ENCODE measurements at regions not wholly inside any gene's neighbourhood (a gene's known extent, or its start where the extent isn't known, plus 50 kb on each side); places are given as distances from the start of the nearest gene placed in this dataset.

GRCh38 chr18:6605115-6605869, 124.2 kb upstream of the ARHGAP28 start:
- CTCF ChIA-PET, result no interaction called here
- DNase-seq, result no peak
- H3K36me3 Mint-ChIP-seq (ENCODE audit: low read depth), result no peaks in the 10 kb centered on the region
- H3K9me3 Mint-ChIP-seq, result peaks cover 2% of the 10 kb centered on the region
- no peaks in the 10 kb centered on the region for H3K4me1 Mint-ChIP-seq (ENCODE audit: low read depth)
- H3K27ac Mint-ChIP-seq, result no peak overlapping the region
- H3K27me3 Mint-ChIP-seq (ENCODE audit: low read depth), result no peaks in the 10 kb centered on the region
- intact Hi-C loops (cut with micrococcal nuclease), result no loop called here
- H3K4me3 Mint-ChIP-seq, result no peak overlapping the region

- no peaks in the 10 kb centered on the region for H3K27me3 Mint-ChIP-seq (ENCODE audit: low read depth)
- no peaks in the 10 kb centered on the region for H3K36me3 Mint-ChIP-seq (ENCODE audit: low read depth)
- intact Hi-C loops (cut with micrococcal nuclease), result no loop called here
- H3K27ac Mint-ChIP-seq, result no peak overlapping the region
- DNase-seq, result no peak
- H3K4me3 Mint-ChIP-seq, result no peak overlapping the region
- CTCF ChIA-PET, result no interaction called here
- H3K4me1 Mint-ChIP-seq (ENCODE audit: low read depth), result no peaks in the 10 kb centered on the region
- peaks cover 2% of the 10 kb centered on the region for H3K9me3 Mint-ChIP-seq
These were observed 123.0 kb upstream of the ARHGAP28 start for GRCh38 chr18:6606411-6607085.

GRCh38 chr18:6607343-6607742, 122.2 kb upstream of the ARHGAP28 start:
- no peak for DNase-seq
- CTCF ChIA-PET, result no interaction called here
- no peaks in the 10 kb centered on the region for H3K4me1 Mint-ChIP-seq (ENCODE audit: low read depth)

GRCh38 chr18:6609666-6610264, 119.8 kb upstream of the ARHGAP28 start:
- no peak for DNase-seq
- peaks cover 6% of the 10 kb centered on the region for H3K9me3 Mint-ChIP-seq
- CTCF ChIA-PET, result interaction anchor here (0.5 kb wide), 1 partner anchor 57 kb away, joined by 3 read pairs; no protein-coding TSS in a partner anchor
- no peaks in the 10 kb centered on the region for H3K27me3 Mint-ChIP-seq (ENCODE audit: low read depth)
- H3K36me3 Mint-ChIP-seq (ENCODE audit: low read depth), result no peaks in the 10 kb centered on the region
- no peak overlapping the region for H3K4me3 Mint-ChIP-seq
- H3K27ac Mint-ChIP-seq, result no peak overlapping the region
- H3K4me1 Mint-ChIP-seq (ENCODE audit: low read depth), result no peaks in the 10 kb centered on the region
- intact Hi-C loops (cut with micrococcal nuclease), result no loop called here

More at GRCh38 chr18:6607343-6607742, 122.2 kb upstream of the ARHGAP28 start:
- Mint-ChIP-seq H3K36me3 (ENCODE audit: low read depth) (no peaks in the 10 kb centered on the region), H3K9me3 (peaks cover 2% of the 10 kb centered on the region), H3K27ac (no peak overlapping the region), H3K4me3 (no peak overlapping the region), H3K27me3 (ENCODE audit: low read depth) (no peaks in the 10 kb centered on the region)
- intact Hi-C loops (cut with micrococcal nuclease), result no loop called here

GRCh38 chr18:6610466-6610865, 119.0 kb upstream of the ARHGAP28 start:
- no peak for DNase-seq
- Mint-ChIP-seq H3K4me1 (ENCODE audit: low read depth) (no peaks in the 10 kb centered on the region), H3K27ac (no peak overlapping the region)

GRCh38 chr18:6613581-6613980, 115.9 kb upstream of the ARHGAP28 start:
- Mint-ChIP-seq H3K27ac (no peak overlapping the region), H3K4me3 (no peak overlapping the region), H3K4me1 (ENCODE audit: low read depth) (no peaks in the 10 kb centered on the region), H3K9me3 (peaks cover 10% of the 10 kb centered on the region), H3K27me3 (ENCODE audit: low read depth) (no peaks in the 10 kb centered on the region), H3K36me3 (ENCODE audit: low read depth) (no peaks in the 10 kb centered on the region)
- intact Hi-C loops (cut with micrococcal nuclease), result no loop called here
- DNase-seq, result no peak
- CTCF ChIA-PET, result no interaction called here

More at GRCh38 chr18:6610466-6610865, 119.0 kb upstream of the ARHGAP28 start:
- peaks cover 6% of the 10 kb centered on the region for H3K9me3 Mint-ChIP-seq
- H3K36me3 Mint-ChIP-seq (ENCODE audit: low read depth), result no peaks in the 10 kb centered on the region
- no peaks in the 10 kb centered on the region for H3K27me3 Mint-ChIP-seq (ENCODE audit: low read depth)
- intact Hi-C loops (cut with micrococcal nuclease), result no loop called here
- no peak overlapping the region for H3K4me3 Mint-ChIP-seq
- CTCF ChIA-PET, result no interaction called here

- Mint-ChIP-seq H3K4me1 (ENCODE audit: low read depth) (no peaks in the 10 kb centered on the region), H3K4me3 (no peak overlapping the region), H3K27me3 (ENCODE audit: low read depth) (no peaks in the 10 kb centered on the region), H3K36me3 (ENCODE audit: low read depth) (no peaks in the 10 kb centered on the region), H3K9me3 (peaks cover 13% of the 10 kb centered on the region), H3K27ac (no peak overlapping the region)
- intact Hi-C loops (cut with micrococcal nuclease), result no loop called here
- CTCF ChIA-PET, result no interaction called here
- no peak for DNase-seq
These were observed 114.6 kb upstream of the ARHGAP28 start for GRCh38 chr18:6614952-6615351.

- H3K27ac Mint-ChIP-seq, result no peak overlapping the region
- no peak overlapping the region for H3K4me3 Mint-ChIP-seq
- no peak for DNase-seq
- peaks cover 17% of the 10 kb centered on the region for H3K9me3 Mint-ChIP-seq
- CTCF ChIA-PET, result no interaction called here
- H3K4me1 Mint-ChIP-seq (ENCODE audit: low read depth), result no peaks in the 10 kb centered on the region
- intact Hi-C loops (cut with micrococcal nuclease), result no loop called here
- H3K27me3 Mint-ChIP-seq (ENCODE audit: low read depth), result no peaks in the 10 kb centered on the region
- H3K36me3 Mint-ChIP-seq (ENCODE audit: low read depth), result no peaks in the 10 kb centered on the region
These were observed 112.5 kb upstream of the ARHGAP28 start for GRCh38 chr18:6616981-6617380.

GRCh38 chr18:6621437-6621836, 108.1 kb upstream of the ARHGAP28 start:
- intact Hi-C loops (cut with micrococcal nuclease), result no loop called here
- no peaks in the 10 kb centered on the region for H3K4me1 Mint-ChIP-seq (ENCODE audit: low read depth)
- no peak overlapping the region for H3K27ac Mint-ChIP-seq
- CTCF ChIA-PET, result no interaction called here
- no peaks in the 10 kb centered on the region for H3K27me3 Mint-ChIP-seq (ENCODE audit: low read depth)
- no peaks in the 10 kb centered on the region for H3K36me3 Mint-ChIP-seq (ENCODE audit: low read depth)
- H3K9me3 Mint-ChIP-seq, result peaks cover 12% of the 10 kb centered on the region
- no peak for DNase-seq
- H3K4me3 Mint-ChIP-seq, result no peak overlapping the region

- H3K9me3 Mint-ChIP-seq, result peaks cover 10% of the 10 kb centered on the region
- no peak overlapping the region for H3K27ac Mint-ChIP-seq
- intact Hi-C loops (cut with micrococcal nuclease), result no loop called here
- H3K27me3 Mint-ChIP-seq (ENCODE audit: low read depth), result no peaks in the 10 kb centered on the region
- CTCF ChIA-PET, result no interaction called here
- no peaks in the 10 kb centered on the region for H3K4me1 Mint-ChIP-seq (ENCODE audit: low read depth)
- no peaks in the 10 kb centered on the region for H3K36me3 Mint-ChIP-seq (ENCODE audit: low read depth)
- no peak for DNase-seq
- no peak overlapping the region for H3K4me3 Mint-ChIP-seq
These were observed 106.2 kb upstream of the ARHGAP28 start for GRCh38 chr18:6623278-6623677.

GRCh38 chr18:6624271-6624660, 105.2 kb upstream of the ARHGAP28 start:
- Mint-ChIP-seq H3K36me3 (ENCODE audit: low read depth) (no peaks in the 10 kb centered on the region), H3K27me3 (ENCODE audit: low read depth) (no peaks in the 10 kb centered on the region), H3K27ac (no peak overlapping the region), H3K4me3 (no peak overlapping the region), H3K4me1 (ENCODE audit: low read depth) (no peaks in the 10 kb centered on the region), H3K9me3 (peaks cover 8% of the 10 kb centered on the region)
- DNase-seq, result no peak
- intact Hi-C loops (cut with micrococcal nuclease), result no loop called here
- CTCF ChIA-PET, result no interaction called here

- Mint-ChIP-seq H3K9me3 (peaks cover 8% of the 10 kb centered on the region), H3K27me3 (ENCODE audit: low read depth) (no peaks in the 10 kb centered on the region), H3K27ac (no peak overlapping the region), H3K4me1 (ENCODE audit: low read depth) (no peaks in the 10 kb centered on the region), H3K4me3 (no peak overlapping the region), H3K36me3 (ENCODE audit: low read depth) (no peaks in the 10 kb centered on the region)
- no peak for DNase-seq
- CTCF ChIA-PET, result interaction anchor here (0.6 kb wide), 1 partner anchor 596 kb away, joined by 3 read pairs; no protein-coding TSS in a partner anchor
- intact Hi-C loops (cut with micrococcal nuclease), result no loop called here
These were observed 104.7 kb upstream of the ARHGAP28 start for GRCh38 chr18:6624661-6625311.
